WTC11 (cell line): ENCODE measurements at regions not wholly inside any gene's neighbourhood (a gene's known extent, or its start where the extent isn't known, plus 50 kb on each side); places are given as distances from the start of the nearest gene placed in this dataset.

Experiments
- CTCF ChIP-seq: fragments of 200-600 bp; IDR thresholded peaks from 2 replicates; pipeline ENCODE4 v1.8.0; 2022; ENCODE audit warnings: antibody characterized with exemption
- GRHL2 ChIP-seq: fragments of 250-450 bp; sonication (Bioruptor Pico); IDR thresholded peaks from 2 replicates; pipeline ENCODE4 v1.8.0; 2022; ENCODE audit warnings: mild to moderate bottlenecking, moderate library complexity; ENCODE audit not compliant: insufficient replicate concordance, severe bottlenecking
- JUN ChIP-seq: sonication (generic); formaldehyde crosslinking; IDR thresholded peaks from 2 replicates; pipeline ENCODE4 v1.8.0; 2023; ENCODE audit warnings: mild to moderate bottlenecking, missing genetic modification reagents
- MAX ChIP-seq: sonication (generic); formaldehyde crosslinking; IDR thresholded peaks from 2 replicates; pipeline ENCODE4 v1.8.0; 2022; ENCODE audit warnings: mild to moderate bottlenecking, missing genetic modification reagents
- SP1 ChIP-seq: sonication (generic); formaldehyde crosslinking; conservative IDR thresholded peaks from 2 replicates; pipeline ENCODE4 v1.8.1; 2022; ENCODE audit warnings: missing genetic modification reagents
- TCF7 ChIP-seq: sonication (generic); formaldehyde crosslinking; IDR thresholded peaks from 2 replicates; pipeline ENCODE4 v1.8.0; 2022; ENCODE audit warnings: mild to moderate bottlenecking, low read depth, missing genetic modification reagents, moderate library complexity
- TF ChIP-seq, protein P1 (sequence below): sonication (generic); formaldehyde crosslinking; IDR thresholded peaks from 2 replicates; pipeline ENCODE4 v1.8.1; 2022; ENCODE audit warnings: mild to moderate bottlenecking, missing genetic modification reagents, moderate library complexity, borderline replicate concordance

- TF ChIP-seq MAX (no peak), SP1 (CRISPR knock-in tag) (no peak), CTCF (no peak), GRHL2 (CRISPR knock-in tag) (no peak), JUN (CRISPR knock-in tag) (no peak), TCF7 (CRISPR knock-in tag) (no peak)
- TF ChIP-seq, protein P1, sequence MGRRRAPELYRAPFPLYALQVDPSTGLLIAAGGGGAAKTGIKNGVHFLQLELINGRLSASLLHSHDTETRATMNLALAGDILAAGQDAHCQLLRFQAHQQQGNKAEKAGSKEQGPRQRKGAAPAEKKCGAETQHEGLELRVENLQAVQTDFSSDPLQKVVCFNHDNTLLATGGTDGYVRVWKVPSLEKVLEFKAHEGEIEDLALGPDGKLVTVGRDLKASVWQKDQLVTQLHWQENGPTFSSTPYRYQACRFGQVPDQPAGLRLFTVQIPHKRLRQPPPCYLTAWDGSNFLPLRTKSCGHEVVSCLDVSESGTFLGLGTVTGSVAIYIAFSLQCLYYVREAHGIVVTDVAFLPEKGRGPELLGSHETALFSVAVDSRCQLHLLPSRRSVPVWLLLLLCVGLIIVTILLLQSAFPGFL (CRISPR knock-in tag) = no peak
Measured at GRCh38 chr10:86580521-86580891, 58.9 kb upstream of the WAPL start.
